ENCODE measurements at regions not wholly inside any gene's neighbourhood (a gene's known extent, or its start where the extent isn't known, plus 50 kb on each side); places are given as distances from the start of the nearest gene placed in this dataset.

- TF ChIP-seq, protein P1, sequence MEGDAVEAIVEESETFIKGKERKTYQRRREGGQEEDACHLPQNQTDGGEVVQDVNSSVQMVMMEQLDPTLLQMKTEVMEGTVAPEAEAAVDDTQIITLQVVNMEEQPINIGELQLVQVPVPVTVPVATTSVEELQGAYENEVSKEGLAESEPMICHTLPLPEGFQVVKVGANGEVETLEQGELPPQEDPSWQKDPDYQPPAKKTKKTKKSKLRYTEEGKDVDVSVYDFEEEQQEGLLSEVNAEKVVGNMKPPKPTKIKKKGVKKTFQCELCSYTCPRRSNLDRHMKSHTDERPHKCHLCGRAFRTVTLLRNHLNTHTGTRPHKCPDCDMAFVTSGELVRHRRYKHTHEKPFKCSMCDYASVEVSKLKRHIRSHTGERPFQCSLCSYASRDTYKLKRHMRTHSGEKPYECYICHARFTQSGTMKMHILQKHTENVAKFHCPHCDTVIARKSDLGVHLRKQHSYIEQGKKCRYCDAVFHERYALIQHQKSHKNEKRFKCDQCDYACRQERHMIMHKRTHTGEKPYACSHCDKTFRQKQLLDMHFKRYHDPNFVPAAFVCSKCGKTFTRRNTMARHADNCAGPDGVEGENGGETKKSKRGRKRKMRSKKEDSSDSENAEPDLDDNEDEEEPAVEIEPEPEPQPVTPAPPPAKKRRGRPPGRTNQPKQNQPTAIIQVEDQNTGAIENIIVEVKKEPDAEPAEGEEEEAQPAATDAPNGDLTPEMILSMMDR (IDR thresholded peaks at IDR 0.05) = no peak
- TF ChIP-seq ZFX (IDR thresholded peaks at IDR 0.05; ENCODE audit: borderline replicate concordance) = no peak
Observed at GRCh38 chr6:147678253-147678652, 169.8 kb downstream of the SAMD5 start.
